GM18499 (cell line): ENCODE measurements at regions not wholly inside any gene's neighbourhood (a gene's known extent, or its start where the extent isn't known, plus 50 kb on each side); places are given as distances from the start of the nearest gene placed in this dataset.

ENCODE experiments used
- ATAC-seq: cut with Tn5 transposase; IDR thresholded peaks from one replicate; pipeline ENCODE4 v1.9.1; 2021; ENCODE audit warnings: moderate number of reproducible peaks; ENCODE audit not compliant: insufficient read depth, unreplicated experiment

DNA sequence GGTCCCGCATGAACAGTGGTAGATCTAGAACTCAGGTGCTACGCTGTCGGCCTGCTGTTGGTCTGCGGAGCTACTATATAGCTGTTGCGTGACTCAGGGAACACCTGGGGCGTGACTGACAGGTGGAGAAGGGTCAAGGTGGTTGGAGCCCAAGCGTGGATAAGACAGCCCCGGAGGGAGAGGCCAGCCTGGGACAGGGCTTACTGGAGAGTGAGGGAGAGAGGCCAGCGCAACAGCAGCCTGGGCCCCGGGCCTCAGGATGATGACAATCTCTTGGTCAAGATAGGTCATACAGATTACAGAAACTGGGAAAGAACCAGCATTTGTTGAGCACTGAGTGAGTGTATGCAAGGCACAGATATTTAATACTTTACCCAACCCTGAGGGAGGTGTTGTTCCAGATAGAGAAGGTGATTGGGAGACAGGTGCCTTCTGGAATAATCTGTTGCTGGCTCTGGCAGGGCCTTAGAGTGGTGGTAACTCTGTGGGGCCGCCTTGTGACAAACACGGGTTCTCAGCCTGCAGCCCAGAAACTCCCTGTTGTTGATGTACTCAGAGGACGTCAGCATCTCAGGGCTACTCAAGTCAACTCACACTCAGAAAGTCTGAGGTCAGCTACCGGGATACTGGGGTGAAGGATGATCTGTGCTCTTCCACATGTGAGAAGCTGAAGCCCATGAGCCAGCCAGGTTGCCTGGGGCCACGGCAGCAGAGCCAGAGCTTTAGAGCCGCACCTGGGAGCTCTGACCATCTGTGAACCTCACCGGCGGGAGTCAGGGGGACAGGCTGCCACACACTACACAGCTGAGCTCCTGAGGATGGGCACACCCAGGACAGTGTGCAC is 265.4 kb upstream of the HES1 start:
- ATAC-seq = no peak

DNA sequence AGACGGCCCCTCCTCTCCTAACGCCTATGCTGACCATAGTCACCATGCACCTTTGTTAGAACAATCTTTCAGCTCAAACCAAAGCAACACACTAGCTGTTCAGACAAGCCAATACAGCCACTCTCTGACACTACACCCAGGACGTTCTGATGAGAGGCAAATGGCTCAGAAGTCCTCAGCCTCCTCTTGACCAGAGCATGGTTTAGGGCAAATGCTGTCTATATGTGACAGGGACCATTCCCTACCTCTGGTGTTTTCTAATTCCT is 264.8 kb upstream of the HES1 start:
- no peak for ATAC-seq

DNA sequence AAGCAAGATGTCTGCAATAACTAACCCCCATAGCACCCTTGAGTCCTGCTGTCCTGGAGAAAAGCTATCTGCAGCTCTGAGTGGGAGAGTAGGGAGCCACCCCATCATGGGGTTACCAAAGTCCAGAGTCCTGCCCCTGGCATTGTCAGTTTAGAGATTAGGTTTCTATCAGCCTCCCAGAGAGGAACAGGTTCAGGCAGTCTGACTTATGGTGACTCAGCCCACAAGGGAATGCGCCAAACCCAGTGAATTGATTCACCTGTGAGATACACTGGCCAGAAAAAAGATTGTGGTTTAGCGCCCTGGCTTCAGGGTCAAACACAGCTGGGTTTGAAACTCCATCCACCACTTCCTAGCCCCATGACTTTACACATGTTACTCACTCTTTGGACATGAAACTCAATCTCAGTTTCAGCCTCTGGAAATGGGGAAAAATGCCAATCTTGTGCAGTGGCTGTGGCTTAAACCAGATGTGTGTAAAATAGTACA is 263.6 kb upstream of the HES1 start:
- ATAC-seq = peak; percentile 72

DNA sequence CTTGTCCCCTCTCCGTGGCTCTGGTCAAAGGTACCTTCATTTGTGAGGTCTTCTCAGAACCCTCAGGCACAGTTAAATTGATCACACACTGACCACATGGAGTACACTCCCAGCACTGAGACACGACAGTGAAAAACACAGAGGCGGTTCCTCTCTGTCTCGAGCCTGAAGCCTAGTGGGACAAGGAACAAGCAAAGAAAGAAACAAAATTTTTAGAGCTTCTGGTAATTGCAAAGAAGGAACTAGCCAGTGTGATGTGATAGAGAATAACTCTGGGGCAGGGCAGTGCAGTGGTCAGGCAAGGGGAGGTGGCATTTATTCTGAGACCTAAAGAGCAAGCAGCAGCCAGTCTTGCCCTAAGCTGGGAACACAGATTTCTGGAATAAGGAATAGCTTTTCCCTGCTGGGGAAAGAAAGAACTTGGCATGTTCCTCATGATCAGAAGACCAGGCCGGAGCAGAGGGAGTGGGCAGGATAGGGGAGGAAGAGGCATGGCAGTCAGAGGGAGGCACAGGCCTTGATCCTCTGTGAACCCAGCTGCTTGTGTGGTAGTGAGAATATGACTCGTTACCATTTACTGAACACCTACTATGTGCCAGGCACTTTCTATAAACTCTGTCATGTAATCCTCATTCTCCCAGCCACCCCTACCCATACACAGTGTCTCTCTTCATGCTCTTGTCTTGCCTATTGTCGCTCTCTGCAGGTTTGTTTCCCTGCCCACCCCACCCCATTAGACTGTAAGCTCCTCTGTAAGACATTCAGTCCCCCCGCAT is 262.3 kb upstream of the HES1 start:
- no peak for ATAC-seq

DNA sequence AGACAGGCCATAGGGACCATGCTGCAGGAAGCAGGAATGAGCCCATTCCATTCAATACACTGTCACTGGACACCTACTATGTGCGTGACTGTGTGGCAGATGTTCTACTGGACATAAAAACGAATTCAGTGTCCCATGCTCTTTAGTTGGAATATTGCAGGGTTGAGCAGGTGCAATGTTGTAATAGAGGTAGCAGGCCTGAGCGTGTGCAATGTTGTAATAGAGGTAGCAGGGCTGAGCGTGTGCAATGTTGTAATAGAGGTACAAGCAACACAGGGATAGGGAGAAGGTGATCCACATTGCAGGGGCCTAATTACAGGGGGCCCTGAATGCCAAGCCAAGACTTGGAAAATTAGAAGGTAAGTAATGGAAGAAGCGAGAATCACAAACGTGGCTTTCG is 261.4 kb upstream of the HES1 start:
- no peak for ATAC-seq

DNA sequence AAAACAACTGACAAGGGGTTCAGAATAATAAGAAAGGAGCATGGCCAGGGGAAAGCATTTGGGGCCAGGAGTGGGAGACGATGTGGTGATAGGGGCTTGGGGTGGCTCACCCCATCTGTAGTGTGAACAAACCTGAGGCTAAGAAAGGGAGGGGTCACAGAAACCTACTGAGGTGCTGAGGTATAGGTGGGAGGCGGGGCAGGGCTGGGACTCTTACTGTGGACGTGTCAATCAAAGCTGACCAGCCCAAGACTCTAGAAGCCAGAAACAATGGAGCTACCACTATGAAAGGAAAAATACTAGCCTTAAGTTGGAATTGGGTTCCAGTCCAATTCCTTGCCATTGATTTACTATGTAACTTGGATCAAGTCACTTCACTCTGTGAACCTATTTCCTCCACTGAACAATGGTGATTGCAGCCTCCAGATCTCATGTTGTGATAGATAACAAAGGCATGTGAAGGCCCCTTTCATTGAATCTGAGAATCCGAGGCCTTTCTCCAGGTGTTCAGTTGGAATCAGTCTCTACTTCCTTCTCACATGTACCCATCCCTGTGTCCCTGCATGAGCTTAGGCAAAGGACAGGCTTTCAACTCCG is 260.9 kb upstream of the HES1 start:
- ATAC-seq = no peak

DNA sequence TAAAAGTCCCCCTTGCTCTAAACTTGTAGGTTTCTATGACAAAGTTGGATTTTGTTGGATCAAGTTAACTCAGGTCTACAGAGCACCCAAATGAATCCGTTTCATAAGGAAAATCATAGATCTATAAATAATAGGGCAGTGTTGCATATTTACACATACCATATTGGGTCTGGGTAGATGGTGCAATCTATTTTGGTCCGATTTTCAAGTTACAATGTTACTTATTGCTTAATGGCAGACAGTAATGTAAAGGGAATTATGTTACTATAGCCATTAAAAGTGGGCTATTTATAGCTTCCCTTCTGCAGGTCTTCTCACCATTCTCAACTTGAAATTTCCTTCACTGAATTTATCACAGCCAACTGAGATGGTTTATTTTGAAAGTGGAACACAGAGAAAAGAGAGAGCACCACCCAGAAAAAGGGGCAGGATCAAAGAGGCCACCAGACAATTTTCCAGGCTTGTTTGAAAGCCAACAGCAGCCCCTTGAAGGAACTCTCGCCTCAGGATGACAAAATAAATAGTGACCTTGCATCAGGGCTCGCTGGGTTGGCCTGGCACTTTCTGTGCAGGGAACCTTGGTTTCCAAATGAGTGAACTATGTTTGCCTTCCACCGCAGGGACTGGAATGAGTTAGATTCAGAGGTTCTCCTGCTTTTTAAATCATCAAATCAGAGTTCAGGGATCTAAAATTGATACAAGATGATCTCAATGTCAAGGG is 260.2 kb upstream of the HES1 start:
- no peak for ATAC-seq

DNA sequence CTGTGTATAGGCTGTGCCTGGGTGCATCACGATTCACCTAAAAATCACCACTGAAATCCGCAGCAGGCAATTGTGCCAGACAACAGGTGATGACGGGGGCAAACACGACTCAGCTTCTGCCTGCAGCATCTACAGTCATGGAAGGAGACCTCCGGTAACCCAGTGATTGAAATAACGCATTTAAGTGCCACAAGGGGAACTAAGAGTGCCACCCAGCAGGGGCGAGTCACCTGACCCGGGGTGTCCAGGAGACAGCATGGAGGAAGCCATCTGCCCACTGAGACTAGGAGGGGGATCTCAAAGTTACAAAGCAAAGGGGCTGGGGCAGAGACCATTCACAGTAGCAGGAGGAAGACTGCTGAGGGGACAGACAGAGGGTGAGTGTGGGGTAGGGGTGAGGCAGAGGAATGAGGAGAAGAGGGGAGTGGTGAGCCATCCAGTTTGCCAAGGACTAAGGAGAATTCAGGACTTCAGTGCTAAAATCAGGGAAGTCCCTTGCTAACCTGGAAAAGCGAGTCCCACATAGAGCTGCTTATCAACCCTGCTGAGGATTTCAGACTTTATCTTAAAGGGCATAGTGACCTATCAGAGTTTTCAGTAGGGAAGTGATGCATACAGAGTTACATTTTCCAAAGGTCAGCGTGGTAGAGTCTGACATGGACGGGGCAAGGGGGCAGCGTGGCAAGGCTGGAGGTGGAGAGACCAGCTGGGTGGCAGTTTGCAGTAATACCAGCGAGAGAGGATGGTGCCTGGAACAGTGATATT is 256.7 kb upstream of the HES1 start:
- ATAC-seq = no peak

DNA sequence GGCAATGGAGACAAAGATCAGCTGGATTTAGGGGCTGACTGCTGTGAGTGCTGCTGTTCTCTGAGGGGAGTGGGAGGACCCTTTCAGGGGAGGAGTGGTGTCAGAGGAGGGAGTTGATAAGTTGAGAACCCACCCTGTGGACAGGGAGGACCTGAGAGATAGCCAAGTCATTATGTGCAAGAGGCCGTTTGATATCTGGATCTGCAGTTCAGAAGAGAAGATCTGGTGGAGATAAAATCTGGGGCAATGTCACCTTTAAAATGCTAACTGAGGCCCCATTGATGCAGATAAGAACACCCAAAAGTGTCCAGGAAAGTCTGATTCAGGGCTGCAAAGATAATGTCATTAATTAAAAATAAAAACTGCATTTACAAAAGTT is 256.1 kb upstream of the HES1 start:
- no peak for ATAC-seq

DNA sequence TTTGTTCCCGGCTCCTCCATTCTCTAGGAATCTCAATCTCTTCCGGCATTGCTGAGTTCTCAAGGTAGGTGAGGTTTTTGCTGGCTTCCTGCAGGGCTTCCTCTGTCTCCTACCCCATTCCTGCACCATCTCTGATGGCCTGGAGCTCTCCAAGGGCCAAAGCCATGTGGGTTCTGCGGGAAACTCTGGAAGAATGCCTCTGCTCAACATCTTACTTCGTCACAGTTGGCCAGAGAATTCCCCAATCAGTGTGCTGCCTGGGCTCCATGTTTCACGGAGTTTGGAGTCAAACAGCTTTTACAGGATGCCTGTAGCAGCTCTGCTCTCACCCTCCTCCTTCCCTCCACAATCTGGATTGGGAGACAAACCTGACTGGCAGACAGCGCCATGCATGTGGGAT is 253.9 kb upstream of the HES1 start:
- no peak for ATAC-seq

DNA sequence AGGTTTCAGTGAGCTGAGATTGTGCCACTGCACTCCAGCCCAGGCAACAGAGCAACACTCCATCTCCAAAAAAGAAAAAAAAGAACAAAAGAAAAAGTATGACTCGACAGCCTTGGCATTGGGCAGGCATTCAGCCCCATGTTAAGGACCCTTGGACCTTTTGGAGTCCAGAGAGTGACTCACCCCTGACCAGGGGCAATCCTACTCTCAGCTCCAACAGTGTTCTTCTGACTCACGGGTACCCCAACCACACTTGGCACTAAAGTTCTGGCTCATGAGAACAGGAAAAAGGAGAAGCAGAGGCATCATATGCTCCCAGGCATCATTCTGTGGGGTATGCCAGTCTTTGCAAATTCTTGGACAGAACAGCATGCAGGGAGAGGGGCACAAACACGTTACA is 252.4 kb upstream of the HES1 start:
- ATAC-seq = no peak

DNA sequence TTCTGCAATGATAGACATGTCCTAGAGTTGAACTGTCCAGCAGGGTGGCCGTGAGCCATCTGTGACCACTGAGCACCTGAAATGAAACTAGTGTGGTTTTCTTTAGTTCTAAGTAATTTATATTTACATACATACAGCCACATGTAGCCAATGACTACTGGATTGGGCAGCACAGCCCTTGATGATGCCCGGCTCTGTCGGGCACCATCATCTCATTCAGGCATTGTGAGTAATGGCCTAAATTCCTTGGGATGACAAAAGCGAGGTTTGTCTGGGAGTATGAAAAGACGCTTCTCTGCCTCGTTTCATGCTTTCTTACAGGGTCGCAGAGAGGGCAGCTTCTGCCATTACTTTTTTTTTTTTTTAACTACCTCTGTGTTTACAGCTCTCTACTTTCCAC is 251.9 kb upstream of the HES1 start:
- ATAC-seq = no peak

DNA sequence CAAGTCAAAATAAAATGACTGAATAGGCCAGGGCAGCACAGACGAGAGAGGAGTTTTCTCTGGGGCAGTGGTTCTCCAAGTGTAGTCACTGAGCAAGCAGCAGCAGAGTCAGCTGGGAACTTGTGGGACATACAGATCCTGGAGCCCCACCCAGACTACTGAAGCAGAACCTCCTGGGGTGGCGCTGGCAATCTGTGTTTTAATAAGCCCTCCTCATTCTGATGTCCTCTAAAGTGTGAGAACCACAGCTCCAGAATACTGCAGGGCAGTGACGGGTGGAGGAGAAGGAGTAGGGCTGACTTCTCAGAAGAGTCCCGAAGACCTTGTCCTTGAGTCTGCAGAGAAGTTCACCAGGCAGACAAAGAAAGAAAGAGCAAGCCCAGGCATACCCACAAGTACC is 251.3 kb upstream of the HES1 start:
- no peak for ATAC-seq

DNA sequence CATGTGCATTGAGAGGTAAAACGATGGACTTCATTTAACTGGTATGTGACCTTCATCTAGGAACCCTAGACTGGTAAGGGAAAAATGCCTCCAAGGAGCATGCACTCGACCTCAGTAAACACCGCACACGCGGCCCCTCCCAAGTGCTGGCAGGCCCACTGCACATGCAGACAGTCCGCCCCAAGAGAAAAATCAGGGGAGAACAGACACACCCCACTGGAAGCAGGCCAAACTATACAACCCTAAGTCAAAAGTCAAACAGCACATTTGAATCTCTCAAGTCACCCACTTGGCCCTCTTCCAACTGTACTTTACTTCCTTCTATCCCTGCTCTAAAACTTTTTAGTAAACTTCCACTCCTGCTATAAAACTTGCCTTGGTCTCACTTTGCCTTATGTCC is 250.1 kb upstream of the HES1 start:
- no peak for ATAC-seq

DNA sequence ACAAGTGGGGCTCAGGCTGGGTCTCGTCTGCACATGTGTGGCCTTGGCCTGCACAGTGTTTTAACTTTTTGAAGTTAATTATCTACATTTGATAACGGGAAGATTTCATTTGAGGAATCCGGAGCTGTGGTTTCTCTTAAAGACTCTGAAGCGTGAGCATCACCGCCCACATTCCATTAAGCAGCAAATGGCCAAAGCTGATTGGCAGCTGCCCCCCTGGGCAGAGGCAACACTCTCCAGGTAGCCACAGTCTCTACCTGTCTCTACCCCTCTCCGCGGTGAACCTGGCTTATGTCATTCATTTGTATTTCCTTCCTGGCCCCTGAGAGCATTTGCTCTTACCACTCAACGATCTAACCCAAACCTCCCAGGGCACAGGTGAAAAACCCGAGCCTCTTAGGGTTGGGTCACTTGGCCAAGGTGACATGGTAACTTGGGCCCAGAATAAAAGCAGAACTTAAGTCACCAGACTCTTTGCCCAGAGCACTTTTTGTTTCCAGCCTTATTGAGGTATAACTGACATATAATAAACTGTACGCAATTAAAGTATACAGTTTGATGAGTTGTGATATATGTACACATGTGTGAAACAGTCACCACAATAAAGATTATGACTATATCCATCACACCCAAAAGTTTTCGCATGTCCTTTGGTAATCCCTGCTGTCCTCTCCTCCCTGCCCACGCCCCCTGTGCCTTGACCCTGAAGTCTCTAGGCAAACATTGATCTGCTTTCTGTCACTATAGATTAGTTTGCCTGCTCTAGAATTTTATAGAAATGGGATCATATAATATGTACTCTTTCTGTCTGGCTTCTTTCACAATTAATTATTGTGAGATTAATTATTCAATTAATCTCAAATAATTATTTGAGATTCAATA is 245.7 kb upstream of the HES1 start:
- no peak for ATAC-seq

DNA sequence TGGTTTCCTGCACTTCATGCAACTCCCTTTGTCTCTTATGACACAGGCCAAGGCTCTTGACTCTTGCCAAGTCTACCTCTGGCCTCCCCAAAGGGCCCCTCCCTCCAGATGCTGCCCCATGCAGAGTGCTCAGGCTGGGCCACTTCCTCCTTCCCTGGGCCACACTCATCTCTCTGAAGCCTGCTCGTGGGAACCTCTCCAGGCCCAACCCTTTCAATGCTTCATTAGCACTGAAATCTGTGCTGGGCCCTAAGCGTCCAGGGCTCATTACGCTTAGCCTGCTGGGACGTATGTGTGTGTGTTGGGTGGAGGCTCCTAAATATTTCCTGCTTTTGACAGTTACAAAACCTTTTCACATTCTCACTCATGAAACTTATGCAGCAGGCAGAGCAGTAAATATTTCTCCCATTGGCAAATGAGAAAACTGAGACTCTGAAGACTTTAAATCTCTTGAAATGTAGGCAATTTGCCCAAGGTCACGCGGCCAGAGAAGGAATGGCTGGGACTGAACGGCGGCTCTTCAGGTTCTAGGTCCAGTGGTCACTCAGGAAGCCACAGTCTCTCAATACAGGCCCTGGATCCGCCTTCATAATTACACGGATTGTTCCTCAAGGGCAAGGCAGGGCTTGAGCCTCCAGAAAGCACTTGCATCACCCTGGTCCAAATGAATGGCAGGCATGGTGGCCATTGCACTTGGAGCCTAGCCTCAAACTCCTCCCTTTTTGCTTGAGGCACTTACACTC is 241.7 kb upstream of the HES1 start:
- no peak for ATAC-seq

DNA sequence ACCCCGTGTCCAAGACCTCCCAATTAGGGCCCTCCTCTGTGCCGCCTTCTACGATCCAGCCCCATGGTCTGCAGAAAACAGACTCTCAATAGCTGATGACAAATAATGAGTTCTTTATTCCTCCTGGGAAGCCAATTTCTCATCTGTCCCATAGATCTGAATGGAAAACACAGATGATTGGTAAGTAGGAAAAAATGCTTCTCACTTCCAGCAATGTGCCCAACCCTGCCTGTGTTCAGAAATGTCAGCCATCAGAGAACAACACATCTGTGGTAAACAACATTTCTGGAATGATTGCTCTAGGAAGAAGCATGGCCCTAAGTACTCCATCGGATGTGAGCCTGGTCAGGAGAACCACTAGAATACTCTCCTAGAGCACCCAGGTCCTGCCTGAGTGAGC is 240.5 kb upstream of the HES1 start:
- no peak for ATAC-seq

DNA sequence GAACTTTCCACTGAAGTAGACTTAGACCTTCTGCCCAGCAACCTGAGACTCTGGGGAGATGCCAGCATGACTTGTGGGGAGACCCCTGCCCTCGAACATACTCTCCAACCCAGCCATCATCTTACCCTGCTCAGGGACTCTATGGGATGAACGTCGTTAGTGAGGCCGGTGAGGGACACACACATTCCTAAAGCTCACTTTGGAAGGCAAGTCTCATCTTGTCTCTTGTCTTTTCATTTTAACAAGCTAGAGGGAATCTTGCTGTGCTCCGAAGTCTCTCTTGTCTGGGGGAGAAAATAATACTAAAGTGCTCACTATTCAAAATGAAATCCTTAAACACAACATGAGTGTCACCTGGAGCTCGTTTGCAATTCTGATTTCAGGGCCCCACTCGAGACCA is 239.5 kb upstream of the HES1 start:
- ATAC-seq = no peak

DNA sequence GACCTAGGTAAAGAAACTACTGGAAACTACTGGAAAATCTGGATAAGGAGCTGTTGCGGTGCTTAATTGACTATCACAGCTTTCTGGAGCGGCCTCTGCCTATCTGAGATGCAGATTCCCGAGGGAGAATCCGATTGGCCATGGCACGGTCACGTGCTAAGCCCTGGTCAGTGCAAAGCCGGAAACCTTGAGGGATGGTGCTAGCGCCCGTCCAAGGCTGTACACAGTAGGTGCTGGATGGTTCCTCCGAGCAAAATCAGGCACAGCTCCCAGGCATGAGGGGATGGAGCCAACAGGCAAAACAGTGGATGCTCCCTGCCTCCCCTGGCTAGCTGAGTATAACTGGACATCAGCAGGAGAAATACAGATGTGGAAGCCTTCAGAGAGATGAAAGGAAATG is 238.7 kb upstream of the HES1 start:
- no peak for ATAC-seq
